ENCODE measurements at regions not wholly inside any gene's neighbourhood (a gene's known extent, or its start where the extent isn't known, plus 50 kb on each side); places are given as distances from the start of the nearest gene placed in this dataset.

DNA sequence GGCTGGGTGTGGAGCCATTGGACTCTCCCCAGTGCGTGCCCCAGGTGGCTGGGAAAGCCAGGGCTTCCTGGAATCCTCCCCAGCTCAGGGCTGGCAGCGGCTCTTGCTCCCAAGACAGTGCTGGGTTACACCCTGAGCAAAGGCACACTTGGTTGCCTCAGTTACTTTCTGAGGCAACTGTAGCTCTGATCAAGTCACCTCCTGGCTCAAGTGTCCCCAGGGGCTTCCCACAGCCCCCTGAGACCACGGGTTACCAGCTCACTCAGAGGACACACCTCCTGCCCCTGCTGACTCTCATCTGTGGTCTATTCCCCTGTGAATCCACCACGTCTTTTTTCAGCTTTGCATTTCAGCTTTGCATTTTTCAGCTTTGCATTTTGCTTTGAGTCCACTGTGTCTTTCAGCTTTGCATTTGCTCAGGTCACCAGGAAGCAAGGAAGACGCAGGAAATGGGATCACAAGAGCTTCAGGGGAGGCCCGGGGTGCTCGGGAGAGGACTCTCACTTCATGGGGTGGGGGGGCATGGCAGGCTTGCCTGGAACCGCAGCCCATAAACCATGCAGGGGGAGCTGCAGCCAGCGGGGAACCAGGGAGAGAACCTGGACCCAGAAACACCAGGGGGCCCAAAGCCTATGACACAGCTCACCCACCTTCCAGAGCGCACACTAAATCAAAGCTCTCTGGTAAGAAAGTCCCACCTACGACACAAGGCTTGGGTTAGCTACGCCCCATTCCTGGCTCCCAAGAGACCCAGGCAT is 138.0 kb upstream of the ASB18 start:
- WGBS (ENCODE audit: insufficient coverage): 73% methylated on average over 9 of the region's 12 CpGs
- DNase-seq (ENCODE audit: low read depth in 4 of 6, low spot score in 6 of 6): no peak
- Histone ChIP-seq H3K27me3 (ENCODE audit: control insufficient read depth, insufficient read depth, low read length) (no peaks in the 10 kb centered on the region), H3K27ac (ENCODE audit: low read depth, low read length) (no peak overlapping the region), H3K9me3 (ENCODE audit: control insufficient read depth, insufficient read depth, low read length) (no peaks in the 10 kb centered on the region), H3K36me3 (ENCODE audit: control insufficient read depth, insufficient read depth, low read length) (peaks cover 9% of the 10 kb centered on the region), H3K4me3 (ENCODE audit: low read depth, low read length) (no peak overlapping the region), H3K4me1 (ENCODE audit: control insufficient read depth, insufficient read depth, low read length) (no peaks in the 10 kb centered on the region)

DNA sequence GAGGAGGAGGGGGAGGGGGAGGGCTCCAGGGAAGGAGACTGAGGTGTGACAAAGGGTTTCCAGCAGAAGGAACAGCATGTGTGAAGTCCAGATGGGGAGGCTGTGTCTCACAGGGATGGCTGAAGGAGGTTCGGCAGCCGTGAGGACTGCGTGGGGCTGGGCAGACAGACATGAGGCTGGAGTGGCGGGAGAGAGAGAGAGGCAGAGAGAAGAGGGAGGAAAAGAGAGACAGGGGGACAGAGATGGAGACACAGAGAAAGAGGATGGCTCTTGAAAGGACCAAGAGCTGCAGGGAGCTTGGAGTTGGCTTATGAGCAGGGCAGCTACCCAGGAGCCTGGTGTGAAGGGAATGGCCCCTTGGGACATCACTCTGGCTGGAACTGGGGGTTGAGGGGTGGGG is 138.9 kb upstream of the ASB18 start:
- H3K27me3 ChIP-seq (ENCODE audit: control insufficient read depth, insufficient read depth, low read length): no peaks in the 10 kb centered on the region
- 90% methylated on average over 4 of the region's 4 CpGs for WGBS (ENCODE audit: insufficient coverage)
- H3K4me3 ChIP-seq (ENCODE audit: low read depth, low read length): no peak overlapping the region
- H3K36me3 ChIP-seq (ENCODE audit: control insufficient read depth, insufficient read depth, low read length): peaks cover 9% of the 10 kb centered on the region
- no peaks in the 10 kb centered on the region for H3K9me3 ChIP-seq (ENCODE audit: control insufficient read depth, insufficient read depth, low read length)
- no peak overlapping the region for H3K27ac ChIP-seq (ENCODE audit: low read depth, low read length)
- DNase-seq (ENCODE audit: low read depth in 4 of 6, low spot score in 6 of 6): no peak
- H3K4me1 ChIP-seq (ENCODE audit: control insufficient read depth, insufficient read depth, low read length): no peaks in the 10 kb centered on the region

DNA sequence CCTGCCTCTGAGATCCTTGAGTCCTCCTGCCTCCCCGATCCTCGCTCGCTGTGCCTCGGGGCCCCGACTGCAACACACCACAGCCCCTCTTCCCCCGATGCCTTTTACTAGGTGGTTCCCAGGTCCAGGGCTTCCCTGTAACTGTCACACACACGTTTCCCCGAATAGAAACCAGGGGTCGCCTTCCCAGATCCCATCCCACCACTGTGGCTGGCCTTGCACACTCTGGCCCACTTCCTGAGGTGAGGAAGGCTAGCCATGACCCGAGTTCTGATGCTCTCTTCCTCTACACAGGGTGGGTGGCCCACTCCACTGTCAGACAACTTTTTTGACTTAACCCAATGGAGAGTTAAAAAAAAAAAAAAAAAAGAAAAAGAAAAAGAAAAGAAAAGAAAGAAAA is 139.6 kb upstream of the ASB18 start:
- Histone ChIP-seq H3K4me3 (ENCODE audit: low read depth, low read length) (no peak overlapping the region), H3K9me3 (ENCODE audit: control insufficient read depth, insufficient read depth, low read length) (no peaks in the 10 kb centered on the region), H3K27ac (ENCODE audit: low read depth, low read length) (no peak overlapping the region), H3K27me3 (ENCODE audit: control insufficient read depth, insufficient read depth, low read length) (no peaks in the 10 kb centered on the region), H3K4me1 (ENCODE audit: control insufficient read depth, insufficient read depth, low read length) (no peaks in the 10 kb centered on the region), H3K36me3 (ENCODE audit: control insufficient read depth, insufficient read depth, low read length) (peaks cover 9% of the 10 kb centered on the region)
- no peak for DNase-seq (ENCODE audit: low read depth in 4 of 6, low spot score in 6 of 6)
- 90% methylated on average over 8 of the region's 10 CpGs for WGBS (ENCODE audit: insufficient coverage)

DNA sequence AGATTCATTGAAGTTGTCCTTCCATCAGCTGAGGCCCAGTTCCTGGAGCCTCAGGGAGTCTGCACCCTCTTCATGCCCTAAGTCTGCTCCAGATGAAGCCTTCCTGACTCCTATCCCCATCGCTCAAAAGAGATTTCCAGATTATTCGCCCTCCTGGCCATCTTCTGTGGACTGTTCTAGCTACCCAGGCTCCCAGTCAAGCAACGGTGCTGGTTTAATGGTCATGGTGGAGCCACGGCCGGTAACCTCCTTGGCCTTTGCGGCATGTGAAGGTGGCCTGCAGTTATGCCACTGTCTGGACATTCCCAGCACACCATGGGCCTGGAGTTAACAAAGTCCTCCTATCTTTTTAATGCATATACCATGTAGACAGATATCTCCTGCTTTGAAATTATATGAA is 140.1 kb upstream of the ASB18 start:
- Histone ChIP-seq H3K27ac (ENCODE audit: low read depth, low read length) (no peak overlapping the region), H3K9me3 (ENCODE audit: control insufficient read depth, insufficient read depth, low read length) (no peaks in the 10 kb centered on the region), H3K36me3 (ENCODE audit: control insufficient read depth, insufficient read depth, low read length) (peaks cover 8% of the 10 kb centered on the region), H3K27me3 (ENCODE audit: control insufficient read depth, insufficient read depth, low read length) (no peaks in the 10 kb centered on the region), H3K4me1 (ENCODE audit: control insufficient read depth, insufficient read depth, low read length) (no peaks in the 10 kb centered on the region), H3K4me3 (ENCODE audit: low read depth, low read length) (no peak overlapping the region)
- 100% methylated on average over 3 of the region's 6 CpGs for WGBS (ENCODE audit: insufficient coverage)
- no peak for DNase-seq (ENCODE audit: low read depth in 4 of 6, low spot score in 6 of 6)

DNA sequence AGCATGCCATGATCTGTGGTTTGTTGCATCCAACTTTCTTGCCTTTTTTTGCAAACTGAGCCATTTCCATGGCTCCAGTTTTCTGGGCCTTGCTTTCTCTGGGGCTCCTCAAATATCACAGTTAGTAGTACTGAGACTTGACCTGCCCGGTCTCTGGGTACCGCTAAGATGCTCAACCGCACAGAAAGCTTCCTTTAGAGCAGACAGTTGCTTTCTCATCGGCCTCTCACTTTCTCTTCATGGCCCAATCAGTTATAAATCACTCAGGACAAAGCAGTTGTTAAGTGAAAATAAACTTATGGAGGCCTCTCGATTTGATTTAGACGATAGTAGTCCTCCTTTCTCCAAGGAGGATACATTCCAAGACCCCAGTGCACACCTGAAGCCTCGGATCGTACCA is 141.2 kb upstream of the ASB18 start:
- Histone ChIP-seq H3K36me3 (ENCODE audit: control insufficient read depth, insufficient read depth, low read length) (peaks cover 6% of the 10 kb centered on the region), H3K9me3 (ENCODE audit: control insufficient read depth, insufficient read depth, low read length) (no peaks in the 10 kb centered on the region), H3K27me3 (ENCODE audit: control insufficient read depth, insufficient read depth, low read length) (no peaks in the 10 kb centered on the region), H3K27ac (ENCODE audit: low read depth, low read length) (no peak overlapping the region), H3K4me1 (ENCODE audit: control insufficient read depth, insufficient read depth, low read length) (no peaks in the 10 kb centered on the region), H3K4me3 (ENCODE audit: low read depth, low read length) (no peak overlapping the region)
- 89% methylated on average over 1 of the region's 8 CpGs for WGBS (ENCODE audit: insufficient coverage)
- DNase-seq (ENCODE audit: low read depth in 4 of 6, low spot score in 6 of 6): no peak

DNA sequence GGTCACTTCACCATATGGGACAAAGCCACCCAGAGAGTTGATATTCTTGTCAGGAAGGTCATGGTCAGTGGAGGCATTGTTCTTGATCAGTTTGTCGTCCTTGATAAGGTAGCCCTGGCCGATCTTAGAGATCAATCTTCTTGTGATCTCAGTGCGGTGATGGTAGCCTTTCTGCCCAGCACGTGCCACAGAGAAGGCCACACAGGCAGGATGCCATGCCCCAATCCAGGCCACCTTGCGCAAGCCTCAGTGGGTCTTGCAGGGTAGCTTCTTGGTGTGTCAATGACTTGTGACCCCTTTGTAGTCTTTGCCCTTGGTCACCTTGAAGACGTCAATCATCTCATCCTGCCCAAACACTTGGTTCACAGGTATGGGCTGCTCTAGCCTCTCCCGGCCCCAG is 143.9 kb upstream of the ASB18 start:
- no peaks in the 10 kb centered on the region for H3K9me3 ChIP-seq (ENCODE audit: control insufficient read depth, insufficient read depth, low read length)
- DNase-seq (ENCODE audit: low read depth in 4 of 6, low spot score in 6 of 6): no peak
- no peaks in the 10 kb centered on the region for H3K4me1 ChIP-seq (ENCODE audit: control insufficient read depth, insufficient read depth, low read length)
- H3K36me3 ChIP-seq (ENCODE audit: control insufficient read depth, insufficient read depth, low read length): peaks cover 2% of the 10 kb centered on the region
- H3K27me3 ChIP-seq (ENCODE audit: control insufficient read depth, insufficient read depth, low read length): no peaks in the 10 kb centered on the region
- no peak overlapping the region for H3K4me3 ChIP-seq (ENCODE audit: low read depth, low read length)
- H3K27ac ChIP-seq (ENCODE audit: low read depth, low read length): no peak overlapping the region
- 96% methylated on average over 6 of the region's 7 CpGs for WGBS (ENCODE audit: insufficient coverage)

DNA sequence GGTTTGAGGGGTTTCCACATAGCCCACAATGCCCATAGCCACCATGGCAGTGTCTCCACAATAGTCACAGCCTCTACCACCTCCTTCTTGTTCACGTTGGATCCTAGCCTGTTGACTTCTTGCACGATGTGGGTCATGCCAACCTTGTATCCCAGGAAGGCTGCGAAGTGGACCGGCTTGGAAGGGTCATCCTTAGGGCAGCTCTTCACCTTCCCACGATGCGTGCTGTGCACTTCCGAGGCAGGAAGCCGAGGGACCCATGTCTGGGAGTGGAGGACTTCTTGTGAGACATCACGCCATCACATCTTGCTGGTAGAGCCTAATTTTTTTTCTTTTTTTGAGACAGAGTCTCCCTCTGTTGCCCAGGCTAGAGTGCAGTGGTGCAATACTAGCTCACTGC is 144.6 kb upstream of the ASB18 start:
- Histone ChIP-seq H3K36me3 (ENCODE audit: control insufficient read depth, insufficient read depth, low read length) (no peaks in the 10 kb centered on the region), H3K4me1 (ENCODE audit: control insufficient read depth, insufficient read depth, low read length) (no peaks in the 10 kb centered on the region), H3K9me3 (ENCODE audit: control insufficient read depth, insufficient read depth, low read length) (no peaks in the 10 kb centered on the region), H3K27me3 (ENCODE audit: control insufficient read depth, insufficient read depth, low read length) (no peaks in the 10 kb centered on the region), H3K4me3 (ENCODE audit: low read depth, low read length) (no peak overlapping the region), H3K27ac (ENCODE audit: low read depth, low read length) (no peak overlapping the region)
- WGBS (ENCODE audit: insufficient coverage): 93% methylated on average over 9 of the region's 9 CpGs
- no peak for DNase-seq (ENCODE audit: low read depth in 4 of 6, low spot score in 6 of 6)

DNA sequence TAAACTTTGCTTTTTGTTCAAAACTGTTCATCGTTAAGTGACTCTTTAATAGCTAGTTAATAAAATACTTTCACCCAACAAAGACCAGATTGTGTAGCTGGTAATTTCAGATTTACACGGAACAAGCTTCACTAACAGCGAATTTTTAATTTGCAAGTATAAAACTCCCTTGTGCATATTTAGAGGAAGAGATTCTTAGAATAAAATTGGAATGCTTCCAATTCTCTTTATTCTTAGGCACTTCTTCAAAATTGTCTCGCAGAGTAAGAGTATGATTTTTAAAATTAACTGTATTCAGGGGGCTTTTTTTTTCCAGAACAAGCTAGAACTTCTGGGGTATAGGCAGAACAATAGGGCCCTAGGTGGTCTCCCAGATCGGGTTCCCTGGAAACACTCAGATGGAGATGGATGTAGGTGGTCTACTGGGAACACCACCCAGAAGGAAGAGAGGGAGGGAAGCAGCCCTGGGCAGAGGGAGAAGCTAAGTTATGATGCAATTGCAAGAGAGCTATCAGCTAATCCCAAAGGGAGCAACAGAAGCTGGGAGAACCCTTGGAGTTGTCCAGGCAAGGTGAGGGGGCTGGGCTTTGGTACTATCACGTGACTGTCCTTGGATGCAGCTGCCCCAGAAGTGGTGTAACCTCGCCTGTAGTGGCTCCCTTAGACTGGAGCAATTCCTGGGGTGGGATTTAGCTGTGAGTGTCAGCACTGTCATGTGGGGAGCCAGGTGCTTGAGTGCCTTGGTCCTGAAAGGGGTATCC is 151.7 kb upstream of the ASB18 start:
- Histone ChIP-seq H3K36me3 (ENCODE audit: control insufficient read depth, insufficient read depth, low read length) (no peaks in the 10 kb centered on the region), H3K9me3 (ENCODE audit: control insufficient read depth, insufficient read depth, low read length) (no peaks in the 10 kb centered on the region), H3K27ac (ENCODE audit: low read depth, low read length) (no peak overlapping the region), H3K27me3 (ENCODE audit: control insufficient read depth, insufficient read depth, low read length) (no peaks in the 10 kb centered on the region), H3K4me3 (ENCODE audit: low read depth, low read length) (no peak overlapping the region), H3K4me1 (ENCODE audit: control insufficient read depth, insufficient read depth, low read length) (no peaks in the 10 kb centered on the region)
- 63% methylated on average over 4 of the region's 7 CpGs for WGBS (ENCODE audit: insufficient coverage)
- DNase-seq (ENCODE audit: low read depth in 4 of 6, low spot score in 6 of 6): peak in 2 of 6 donors; percentile 72 to 80

DNA sequence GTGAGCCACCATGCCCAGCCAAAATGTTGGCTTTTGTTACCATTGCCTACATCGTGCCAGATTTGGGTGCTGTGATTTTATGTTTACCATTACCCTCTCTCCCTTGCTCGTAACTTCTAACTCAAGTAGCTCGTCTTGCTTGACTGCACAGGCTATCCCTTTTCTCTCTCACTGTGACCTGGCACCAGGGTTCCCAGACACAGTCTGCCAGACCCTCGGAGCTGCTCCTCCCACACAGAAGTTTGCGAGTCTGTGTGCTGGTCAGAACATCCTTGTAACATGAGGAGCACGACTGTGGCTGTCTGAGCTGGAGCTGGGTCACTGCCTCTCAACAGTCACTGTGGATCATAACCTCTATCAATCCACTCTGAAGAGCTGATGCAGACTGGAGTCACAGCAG is 152.5 kb upstream of the ACKR3 start:
- DNase-seq (ENCODE audit: low read depth in 4 of 6, low spot score in 6 of 6): no peak
- H3K4me1 ChIP-seq (ENCODE audit: control insufficient read depth, insufficient read depth, low read length): no peaks in the 10 kb centered on the region
- H3K27me3 ChIP-seq (ENCODE audit: control insufficient read depth, insufficient read depth, low read length): no peaks in the 10 kb centered on the region
- no peaks in the 10 kb centered on the region for H3K9me3 ChIP-seq (ENCODE audit: control insufficient read depth, insufficient read depth, low read length)
- no peak overlapping the region for H3K27ac ChIP-seq (ENCODE audit: low read depth, low read length)
- H3K4me3 ChIP-seq (ENCODE audit: low read depth, low read length): no peak overlapping the region
- WGBS (ENCODE audit: insufficient coverage): 72% methylated on average over 6 of the region's 6 CpGs
- no peaks in the 10 kb centered on the region for H3K36me3 ChIP-seq (ENCODE audit: control insufficient read depth, insufficient read depth, low read length)

DNA sequence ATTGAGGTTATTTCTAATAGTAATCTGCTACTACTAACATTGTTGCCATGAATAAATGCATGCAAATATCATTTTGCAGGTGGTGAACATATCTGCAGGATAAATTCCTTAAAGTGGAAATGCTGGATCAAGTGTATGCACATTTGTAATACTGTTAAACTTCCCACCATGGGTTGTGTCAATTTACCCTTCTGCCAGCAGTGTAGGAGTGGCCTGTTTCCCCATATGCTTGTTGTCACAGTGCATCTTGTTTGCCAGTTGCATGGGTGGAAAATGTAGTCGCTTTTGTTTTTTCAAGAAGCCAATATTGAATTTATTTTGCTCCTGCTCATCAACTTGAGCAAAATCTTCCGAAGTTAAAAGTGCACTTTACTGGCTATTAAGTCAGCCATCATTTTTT is 139.0 kb upstream of the ACKR3 start:
- Histone ChIP-seq H3K36me3 (ENCODE audit: control insufficient read depth, insufficient read depth, low read length) (peaks cover 3% of the 10 kb centered on the region), H3K4me3 (ENCODE audit: low read depth, low read length) (no peak overlapping the region), H3K4me1 (ENCODE audit: control insufficient read depth, insufficient read depth, low read length) (peaks cover 4% of the 10 kb centered on the region), H3K27me3 (ENCODE audit: control insufficient read depth, insufficient read depth, low read length) (no peaks in the 10 kb centered on the region), H3K27ac (ENCODE audit: low read depth, low read length) (no peak overlapping the region), H3K9me3 (ENCODE audit: control insufficient read depth, insufficient read depth, low read length) (peaks cover 2% of the 10 kb centered on the region)
- 100% methylated on average over 1 of the region's 2 CpGs for WGBS (ENCODE audit: insufficient coverage)
- peak in 1 of 6 donors; percentile 78 for DNase-seq (ENCODE audit: low read depth in 4 of 6, low spot score in 6 of 6)
